T-cell (primary cell): ENCODE measurements at regions not wholly inside any gene's neighbourhood (a gene's known extent, or its start where the extent isn't known, plus 50 kb on each side); places are given as distances from the start of the nearest gene placed in this dataset.

Source experiments
- ATAC-seq, 4 experiments: fragments of 200-7000 bp in 3 of 4; fragments of 150-1000 bp in 1 of 4; cut with Tn5 transposase; replicated peaks in 1 of 4; 1 replicate in 3 of 4; 2 replicates in 1 of 4; pipeline ENCODE4 v1.10.0; 2021; ENCODE audit warnings: moderate library complexity in 3 of 4, mild to moderate bottlenecking in 2 of 4, moderate number of reproducible peaks in 1 of 4
- CTCF ChIA-PET, 2 donors: fragments of 300-600 bp; sonication (Branson Sonifier 250); formaldehyde crosslinking; loops; one replicate each; lab custom pipeline; 2022; ENCODE audit warnings: antibody characterized with exemption in 2 of 2; lab: Charles Lee
- POLR2A ChIA-PET, 2 donors: fragments of 300-600 bp; sonication (Branson Sonifier 250); formaldehyde crosslinking; loops; one replicate each; lab custom pipeline; 2022; ENCODE audit warnings: antibody characterized with exemption in 2 of 2; lab: Charles Lee
- DNase-seq, 35 experiments: peaks; one replicate each; pipeline versions ENCODE4 v3.0.0 to v3.0.0-alpha.2; 2013 to 2023
- H3K27ac ChIP-seq: one replicate; pipeline ENCODE4 v1.5.1; 2013; ENCODE audit warnings: low read length
- H3K27me3 ChIP-seq, 2 experiments: replicated peaks in 1 of 2; 1 replicate in 1 of 2; 2 replicates in 1 of 2; pipeline versions ENCODE4 v1.6.1 to v1.7.0; 2013; ENCODE audit warnings: low read length in 1 of 2, mixed read lengths in 1 of 2; ENCODE audit not compliant: control insufficient read depth in 2 of 2, insufficient read depth in 2 of 2; ENCODE audit errors: extremely low read depth in 1 of 2
- H3K36me3 ChIP-seq, 2 donors: 1 replicate in 1 of 2; 2 replicates in 1 of 2; pipeline versions ENCODE4 v1.6.1 to v1.7.0; 2013; ENCODE audit warnings: low read length in 1 of 2; ENCODE audit not compliant: control insufficient read depth in 2 of 2, insufficient read depth in 1 of 2; ENCODE audit errors: extremely low read depth in 1 of 2
- H3K4me1 ChIP-seq, 2 experiments: 1 replicate in 1 of 2; 2 replicates in 1 of 2; pipeline versions ENCODE4 v1.6.1 to v1.7.0; 2013; ENCODE audit warnings: low read length in 2 of 2, mixed read lengths in 1 of 2; ENCODE audit not compliant: insufficient read depth in 2 of 2, control insufficient read depth in 1 of 2; ENCODE audit errors: extremely low read depth in 1 of 2
- H3K4me3 ChIP-seq, 2 donors: 1 replicate in 1 of 2; 2 replicates in 1 of 2; pipeline versions ENCODE4 v1.5.1 to v1.7.0; 2013; ENCODE audit warnings: mild to moderate bottlenecking in 2 of 2, low read length in 1 of 2, moderate library complexity in 1 of 2; ENCODE audit not compliant: control insufficient read depth in 1 of 2; ENCODE audit errors: extremely low read depth in 1 of 2
- H3K9me3 ChIP-seq: 2 replicates; pipeline ENCODE4 v1.7.0; 2013
- H3K27ac Mint-ChIP-seq, 2 donors: one replicate each; pipeline ENCODE4 v1.8.0; 2020 to 2021; ENCODE audit warnings: mild to moderate bottlenecking in 2 of 2, mixed read lengths in 2 of 2
- H3K27me3 Mint-ChIP-seq, 2 donors: one replicate each; pipeline ENCODE4 v1.8.0; 2021 to 2022; ENCODE audit warnings: mixed read lengths in 2 of 2
- H3K36me3 Mint-ChIP-seq: one replicate; pipeline ENCODE4 v1.8.0; 2021; ENCODE audit warnings: mixed read lengths
- H3K4me1 Mint-ChIP-seq, 3 donors: one replicate each; pipeline ENCODE4 v1.8.0; 2020 to 2022; ENCODE audit warnings: mixed read lengths in 3 of 3, mild to moderate bottlenecking in 1 of 3
- H3K4me3 Mint-ChIP-seq, 3 donors: one replicate each; pipeline ENCODE4 v1.8.0; 2020 to 2022; ENCODE audit warnings: mild to moderate bottlenecking in 3 of 3, mixed read lengths in 3 of 3, moderate library complexity in 3 of 3
- H3K9me3 Mint-ChIP-seq, 3 donors: one replicate each; pipeline ENCODE4 v1.8.0; 2020 to 2022; ENCODE audit warnings: mixed read lengths in 3 of 3
- WGBS: methylation state at CpG from one replicate; pipeline ENCODE4 v1.1.5; 2013; ENCODE audit warnings: missing lambda C conversion rate; ENCODE audit not compliant: insufficient coverage; 5-methylcytosine and 5-hydroxymethylcytosine counted together

GRCh38 chr2:23145460-23145859 lies 239.5 kb upstream of the KLHL29 start:
- no peak overlapping the region for H3K4me3 ChIP-seq
- no peaks in the 10 kb centered on the region for H3K9me3 Mint-ChIP-seq
- H3K27me3 ChIP-seq = peaks cover 0 to 4% of the 10 kb centered on the region in 2 experiments
- H3K4me3 Mint-ChIP-seq = no peak overlapping the region
- no peaks in the 10 kb centered on the region for H3K4me1 Mint-ChIP-seq
- H3K36me3 Mint-ChIP-seq = no peaks in the 10 kb centered on the region
- CTCF ChIA-PET = no interaction called here
- H3K27ac Mint-ChIP-seq = no peak overlapping the region
- H3K27ac ChIP-seq = no peak overlapping the region
- POLR2A ChIA-PET = no interaction called here
- no peaks in the 10 kb centered on the region for H3K36me3 ChIP-seq
- peaks cover 8 to 23% of the 10 kb centered on the region in 2 donors for H3K27me3 Mint-ChIP-seq
- no peaks in the 10 kb centered on the region for H3K4me1 ChIP-seq
- no peaks in the 10 kb centered on the region for H3K9me3 ChIP-seq
- DNase-seq = no peak
- ATAC-seq = no peak

DNA sequence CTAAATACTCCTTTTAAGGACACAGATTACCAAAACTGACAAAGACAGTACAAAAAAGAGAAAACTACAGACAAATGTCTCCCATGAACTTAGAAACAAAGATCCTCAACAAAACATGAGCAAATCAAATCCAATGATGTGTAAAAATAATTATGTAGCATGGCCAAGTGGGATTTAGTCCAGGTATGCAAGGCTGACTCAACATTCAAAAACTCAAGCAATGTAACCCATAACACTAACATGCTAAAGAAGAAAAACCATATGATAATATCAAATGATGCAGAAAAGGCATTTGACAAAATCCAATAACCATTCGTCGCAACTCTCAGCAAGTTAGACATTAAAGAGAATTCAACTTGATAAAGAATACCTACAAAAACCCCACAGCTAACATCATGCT lies 239.0 kb upstream of the KLHL29 start:
- H3K4me3 Mint-ChIP-seq = no peak overlapping the region
- DNase-seq = no peak
- H3K27ac ChIP-seq = no peak overlapping the region
- peaks cover 8 to 21% of the 10 kb centered on the region in 2 donors for H3K27me3 Mint-ChIP-seq
- no peaks in the 10 kb centered on the region for H3K36me3 ChIP-seq
- no peak for ATAC-seq
- ChIA-PET POLR2A (no interaction called here), CTCF (no interaction called here)
- peaks cover 0 to 4% of the 10 kb centered on the region in 2 experiments for H3K27me3 ChIP-seq
- no peak overlapping the region for H3K27ac Mint-ChIP-seq
- H3K4me3 ChIP-seq = no peak overlapping the region
- no peaks in the 10 kb centered on the region for H3K36me3 Mint-ChIP-seq
- WGBS = no CpG with 5 or more reads among the region's 2 CpGs
- H3K9me3 ChIP-seq = no peaks in the 10 kb centered on the region
- H3K4me1 Mint-ChIP-seq = no peaks in the 10 kb centered on the region
- H3K4me1 ChIP-seq = no peaks in the 10 kb centered on the region
- H3K9me3 Mint-ChIP-seq = no peaks in the 10 kb centered on the region

- Histone ChIP-seq H3K4me1 (no peaks in the 10 kb centered on the region), H3K27ac (no peak overlapping the region), H3K9me3 (no peaks in the 10 kb centered on the region), H3K36me3 (no peaks in the 10 kb centered on the region), H3K4me3 (no peak overlapping the region), H3K27me3 (peaks cover 0 to 4% of the 10 kb centered on the region in 2 experiments)
- WGBS = 82% methylated on average over 3 of the region's 3 CpGs
- H3K9me3 Mint-ChIP-seq = no peaks in the 10 kb centered on the region
- H3K27ac Mint-ChIP-seq = no peak overlapping the region
- H3K27me3 Mint-ChIP-seq = peaks cover 10 to 20% of the 10 kb centered on the region in 2 donors
- H3K4me1 Mint-ChIP-seq = no peaks in the 10 kb centered on the region
- no peak overlapping the region for H3K4me3 Mint-ChIP-seq
- ChIA-PET CTCF (no interaction called here), POLR2A (no interaction called here)
- no peak for DNase-seq
- ATAC-seq = no peak
- H3K36me3 Mint-ChIP-seq = no peaks in the 10 kb centered on the region
These were observed 236.6 kb upstream of the KLHL29 start for GRCh38 chr2:23148342-23148741.

DNA sequence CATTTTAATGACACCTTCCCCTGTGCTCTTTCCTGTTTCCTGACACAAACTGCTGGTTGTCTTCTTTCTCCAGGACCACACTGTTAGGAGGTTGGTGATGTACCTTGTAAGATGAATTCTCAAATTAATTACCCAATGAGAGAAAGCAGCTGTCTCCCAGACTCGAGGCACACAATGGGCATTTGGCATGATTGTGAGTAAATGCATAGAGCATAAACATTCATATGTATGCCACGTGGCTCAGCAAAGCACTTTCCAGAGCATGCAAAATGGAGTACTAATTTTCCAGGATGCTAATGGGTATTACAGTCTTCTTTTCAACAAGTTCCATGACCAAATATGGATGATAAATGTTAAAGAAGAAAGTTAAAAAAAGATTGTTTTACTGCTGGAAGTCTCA lies 235.2 kb upstream of the KLHL29 start:
- CTCF ChIA-PET = no interaction called here
- WGBS = no CpG with 5 or more reads among the region's 2 CpGs

DNA sequence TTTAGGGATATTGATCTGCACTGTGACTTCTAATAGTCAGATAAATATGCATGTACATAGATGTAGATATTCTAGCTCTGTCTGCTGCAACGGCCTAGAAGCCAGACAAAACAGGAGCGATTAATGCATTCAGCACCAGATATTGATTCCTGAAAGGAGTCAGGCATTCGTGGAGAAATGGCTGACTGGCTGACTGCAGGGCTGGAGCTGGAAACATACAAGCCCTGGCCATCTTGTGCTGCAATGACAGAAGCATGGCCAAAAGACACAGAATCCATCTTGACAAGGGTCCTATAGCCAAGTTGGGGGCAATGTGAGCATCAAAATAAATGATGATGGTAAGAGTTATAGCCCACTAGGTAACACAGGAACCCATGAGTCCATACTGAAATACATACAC lies 231.5 kb upstream of the KLHL29 start:
- DNase-seq (no peak), ATAC-seq (no peak)
- POLR2A ChIA-PET = no interaction called here
- H3K9me3 ChIP-seq = no peaks in the 10 kb centered on the region
- no peaks in the 10 kb centered on the region for H3K36me3 ChIP-seq
- H3K4me1 Mint-ChIP-seq = no peaks in the 10 kb centered on the region
- H3K4me3 Mint-ChIP-seq = no peak overlapping the region
- peaks cover 0 to 1% of the 10 kb centered on the region in 2 experiments for H3K27me3 ChIP-seq
- H3K9me3 Mint-ChIP-seq = peaks cover 0 to 3% (median 0%) of the 10 kb centered on the region in 3 donors
- H3K36me3 Mint-ChIP-seq = no peaks in the 10 kb centered on the region
- CTCF ChIA-PET = no interaction called here
- H3K27ac ChIP-seq = no peak overlapping the region
- H3K27me3 Mint-ChIP-seq = peaks cover 8 to 10% of the 10 kb centered on the region in 2 donors
- H3K4me1 ChIP-seq = no peaks in the 10 kb centered on the region
- no peak overlapping the region for H3K4me3 ChIP-seq
- no peak overlapping the region for H3K27ac Mint-ChIP-seq
- WGBS = 67% methylated on average over 3 of the region's 3 CpGs

More for the DNA sequence above, 235.2 kb upstream of the KLHL29 start:
- H3K9me3 ChIP-seq = no peaks in the 10 kb centered on the region
- DNase-seq = no peak
- H3K9me3 Mint-ChIP-seq = no peaks in the 10 kb centered on the region
- POLR2A ChIA-PET = no interaction called here
- no peaks in the 10 kb centered on the region for H3K36me3 ChIP-seq
- H3K27ac Mint-ChIP-seq = no peak overlapping the region
- peaks cover 0 to 4% of the 10 kb centered on the region in 2 experiments for H3K27me3 ChIP-seq
- H3K4me3 Mint-ChIP-seq = no peak overlapping the region
- H3K36me3 Mint-ChIP-seq = no peaks in the 10 kb centered on the region
- H3K4me1 ChIP-seq = no peaks in the 10 kb centered on the region
- no peak overlapping the region for H3K4me3 ChIP-seq
- peaks cover 12 to 14% of the 10 kb centered on the region in 2 donors for H3K27me3 Mint-ChIP-seq
- no peaks in the 10 kb centered on the region for H3K4me1 Mint-ChIP-seq
- ATAC-seq = no peak
- no peak overlapping the region for H3K27ac ChIP-seq

GRCh38 chr2:23155022-23155421 lies 230.0 kb upstream of the KLHL29 start:
- Mint-ChIP-seq H3K4me1 (no peaks in the 10 kb centered on the region), H3K27ac (no peak overlapping the region), H3K9me3 (peaks cover 0 to 3% (median 0%) of the 10 kb centered on the region in 3 donors), H3K36me3 (no peaks in the 10 kb centered on the region), H3K4me3 (no peak overlapping the region), H3K27me3 (peaks cover 3 to 5% of the 10 kb centered on the region in 2 donors)
- Histone ChIP-seq H3K4me1 (no peaks in the 10 kb centered on the region), H3K27me3 (no peaks in the 10 kb centered on the region), H3K27ac (no peak overlapping the region), H3K9me3 (no peaks in the 10 kb centered on the region), H3K4me3 (no peak overlapping the region), H3K36me3 (no peaks in the 10 kb centered on the region)
- WGBS = no CpG with 5 or more reads among the region's 4 CpGs
- ChIA-PET CTCF (no interaction called here), POLR2A (no interaction called here)
- DNase-seq (no peak), ATAC-seq (no peak)

GRCh38 chr2:23157812-23158211 lies 227.2 kb upstream of the KLHL29 start:
- H3K27me3 Mint-ChIP-seq = peaks cover 0 to 1% of the 10 kb centered on the region in 2 donors
- H3K4me1 Mint-ChIP-seq = no peaks in the 10 kb centered on the region
- CTCF ChIA-PET = no interaction called here
- H3K27ac Mint-ChIP-seq = no peak overlapping the region
- H3K27me3 ChIP-seq = no peaks in the 10 kb centered on the region
- H3K4me3 ChIP-seq = no peak overlapping the region
- H3K9me3 ChIP-seq = no peaks in the 10 kb centered on the region
- POLR2A ChIA-PET = no interaction called here
- no peak for ATAC-seq
- no peak overlapping the region for H3K27ac ChIP-seq
- H3K9me3 Mint-ChIP-seq = peaks cover 0 to 3% (median 0%) of the 10 kb centered on the region in 3 donors
- no peak overlapping the region for H3K4me3 Mint-ChIP-seq
- no peak for DNase-seq
- H3K4me1 ChIP-seq = no peaks in the 10 kb centered on the region
- H3K36me3 ChIP-seq = no peaks in the 10 kb centered on the region
- H3K36me3 Mint-ChIP-seq = no peaks in the 10 kb centered on the region
